ENCODE measurements at regions not wholly inside any gene's neighbourhood (a gene's known extent, or its start where the extent isn't known, plus 50 kb on each side); places are given as distances from the start of the nearest gene placed in this dataset.

DNA sequence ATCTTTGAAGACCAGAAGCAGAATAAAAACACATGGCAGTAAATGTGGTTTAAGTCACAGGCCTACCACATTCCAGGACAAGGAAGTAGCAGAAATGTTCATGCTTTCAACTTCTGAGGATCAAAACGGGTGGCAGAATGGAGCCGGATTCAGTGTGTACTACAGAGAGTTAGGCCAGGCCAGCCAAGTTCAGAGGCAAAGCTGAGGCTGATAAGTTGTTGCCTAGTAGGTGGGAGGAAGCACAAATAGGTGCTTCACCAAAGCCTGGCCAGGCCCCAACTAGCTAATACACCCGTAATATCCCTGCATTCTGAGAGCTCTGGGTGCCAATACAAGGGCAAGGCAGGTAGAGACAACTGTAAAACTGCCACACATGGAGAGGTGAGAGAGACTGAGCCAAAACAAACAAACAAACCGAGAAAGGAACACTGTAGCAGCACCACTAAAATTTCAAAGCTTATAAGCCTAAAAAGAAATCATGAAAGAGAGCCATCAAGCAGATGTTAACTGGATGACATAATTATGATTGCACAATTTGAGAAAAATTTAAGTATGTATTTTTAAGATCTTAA is 156.4 kb upstream of the CBLB start:
- TF ChIP-seq POLR2A (IDR thresholded peaks at IDR 0.05), result no peak
- TF ChIP-seq, protein P1, sequence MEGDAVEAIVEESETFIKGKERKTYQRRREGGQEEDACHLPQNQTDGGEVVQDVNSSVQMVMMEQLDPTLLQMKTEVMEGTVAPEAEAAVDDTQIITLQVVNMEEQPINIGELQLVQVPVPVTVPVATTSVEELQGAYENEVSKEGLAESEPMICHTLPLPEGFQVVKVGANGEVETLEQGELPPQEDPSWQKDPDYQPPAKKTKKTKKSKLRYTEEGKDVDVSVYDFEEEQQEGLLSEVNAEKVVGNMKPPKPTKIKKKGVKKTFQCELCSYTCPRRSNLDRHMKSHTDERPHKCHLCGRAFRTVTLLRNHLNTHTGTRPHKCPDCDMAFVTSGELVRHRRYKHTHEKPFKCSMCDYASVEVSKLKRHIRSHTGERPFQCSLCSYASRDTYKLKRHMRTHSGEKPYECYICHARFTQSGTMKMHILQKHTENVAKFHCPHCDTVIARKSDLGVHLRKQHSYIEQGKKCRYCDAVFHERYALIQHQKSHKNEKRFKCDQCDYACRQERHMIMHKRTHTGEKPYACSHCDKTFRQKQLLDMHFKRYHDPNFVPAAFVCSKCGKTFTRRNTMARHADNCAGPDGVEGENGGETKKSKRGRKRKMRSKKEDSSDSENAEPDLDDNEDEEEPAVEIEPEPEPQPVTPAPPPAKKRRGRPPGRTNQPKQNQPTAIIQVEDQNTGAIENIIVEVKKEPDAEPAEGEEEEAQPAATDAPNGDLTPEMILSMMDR (IDR thresholded peaks at IDR 0.05), result no peak
